SK-N-SH treated with all-trans-retinoic acid at 6 μM for 48 hours (cell line): ENCODE measurements at regions not wholly inside any gene's neighbourhood (a gene's known extent, or its start where the extent isn't known, plus 50 kb on each side); places are given as distances from the start of the nearest gene placed in this dataset.

Source experiments
- GLIS3 ChIP-seq: fragments of 250-450 bp; sonication (Bioruptor Pico); IDR thresholded peaks from 2 replicates; pipeline ENCODE4 v1.5.0; 2020; ENCODE audit warnings: mild to moderate bottlenecking, moderate library complexity
- OSR1 ChIP-seq: fragments of 250-450 bp; sonication (Bioruptor Pico); IDR thresholded peaks from 2 replicates; pipeline ENCODE4 v1.8.0; 2022; ENCODE audit warnings: moderate library complexity, mild to moderate bottlenecking, inconsistent platforms
- RARB ChIP-seq: fragments of 250-450 bp; sonication (Bioruptor Pico); IDR thresholded peaks from 2 replicates; pipeline ENCODE4 v1.8.0; 2021; ENCODE audit warnings: mild to moderate bottlenecking, moderate library complexity

DNA sequence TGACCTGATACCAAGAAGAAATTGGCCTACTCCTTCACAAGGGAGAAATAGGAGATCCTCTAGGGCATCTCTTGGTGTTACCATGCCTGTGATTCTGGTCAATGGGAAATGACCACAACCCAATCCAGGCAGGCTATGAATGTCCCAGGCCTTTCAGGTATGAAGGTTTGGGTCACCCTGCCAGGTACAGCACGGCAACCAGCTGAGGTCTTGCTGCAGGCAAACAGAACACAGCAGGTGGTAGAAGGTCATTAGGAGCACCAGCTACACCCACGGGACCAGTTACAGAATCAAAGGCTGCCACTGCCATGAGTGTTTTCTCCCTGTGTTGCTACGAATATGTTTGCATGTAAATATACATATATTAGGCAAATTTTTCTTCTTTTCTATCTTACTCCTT is 202.3 kb downstream of the ERMARD start:
- no peak for TF ChIP-seq OSR1 (CRISPR knock-in tag)
- TF ChIP-seq GLIS3 (CRISPR knock-in tag), result no peak
- no peak for TF ChIP-seq RARB
